ENCODE measurements at regions not wholly inside any gene's neighbourhood (a gene's known extent, or its start where the extent isn't known, plus 50 kb on each side); places are given as distances from the start of the nearest gene placed in this dataset.

- Histone ChIP-seq H3K36me3 (no peaks in the 10 kb centered on the region), H3K27me3 (peaks cover 21% of the 10 kb centered on the region), H3K9me3 (ENCODE audit: low read depth) (no peaks in the 10 kb centered on the region), H3K27ac (no peak overlapping the region), H3K4me3 (no peak overlapping the region), H3K4me1 (ENCODE audit: low read depth) (no peaks in the 10 kb centered on the region)
- no peak for DNase-seq (ENCODE audit: low read depth in 1 of 2, low spot score in 1 of 2)
- TF ChIP-seq, protein P1, sequence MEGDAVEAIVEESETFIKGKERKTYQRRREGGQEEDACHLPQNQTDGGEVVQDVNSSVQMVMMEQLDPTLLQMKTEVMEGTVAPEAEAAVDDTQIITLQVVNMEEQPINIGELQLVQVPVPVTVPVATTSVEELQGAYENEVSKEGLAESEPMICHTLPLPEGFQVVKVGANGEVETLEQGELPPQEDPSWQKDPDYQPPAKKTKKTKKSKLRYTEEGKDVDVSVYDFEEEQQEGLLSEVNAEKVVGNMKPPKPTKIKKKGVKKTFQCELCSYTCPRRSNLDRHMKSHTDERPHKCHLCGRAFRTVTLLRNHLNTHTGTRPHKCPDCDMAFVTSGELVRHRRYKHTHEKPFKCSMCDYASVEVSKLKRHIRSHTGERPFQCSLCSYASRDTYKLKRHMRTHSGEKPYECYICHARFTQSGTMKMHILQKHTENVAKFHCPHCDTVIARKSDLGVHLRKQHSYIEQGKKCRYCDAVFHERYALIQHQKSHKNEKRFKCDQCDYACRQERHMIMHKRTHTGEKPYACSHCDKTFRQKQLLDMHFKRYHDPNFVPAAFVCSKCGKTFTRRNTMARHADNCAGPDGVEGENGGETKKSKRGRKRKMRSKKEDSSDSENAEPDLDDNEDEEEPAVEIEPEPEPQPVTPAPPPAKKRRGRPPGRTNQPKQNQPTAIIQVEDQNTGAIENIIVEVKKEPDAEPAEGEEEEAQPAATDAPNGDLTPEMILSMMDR (IDR thresholded peaks at IDR 0.05; ENCODE audit: low read depth, low read length): no peak
Measured at GRCh38 chr5:167577616-167578015, 713.8 kb upstream of the WWC1 start.

GRCh38 chr5:167578977-167579692, 712.3 kb upstream of the WWC1 start:
- Histone ChIP-seq H3K9me3 (ENCODE audit: low read depth) (no peaks in the 10 kb centered on the region), H3K4me3 (no peak overlapping the region), H3K36me3 (no peaks in the 10 kb centered on the region), H3K4me1 (ENCODE audit: low read depth) (no peaks in the 10 kb centered on the region), H3K27me3 (peaks cover 20% of the 10 kb centered on the region), H3K27ac (no peak overlapping the region)
- TF ChIP-seq, protein P1 (IDR thresholded peaks at IDR 0.05; ENCODE audit: low read depth, low read length): no peak
- DNase-seq (ENCODE audit: low read depth in 1 of 2, low spot score in 1 of 2): peak in 1 of 2 donors; percentile 54

- Histone ChIP-seq H3K36me3 (no peaks in the 10 kb centered on the region), H3K4me1 (ENCODE audit: low read depth) (no peaks in the 10 kb centered on the region), H3K4me3 (no peak overlapping the region), H3K27ac (no peak overlapping the region), H3K9me3 (ENCODE audit: low read depth) (no peaks in the 10 kb centered on the region), H3K27me3 (peaks cover 14% of the 10 kb centered on the region)
- peak in 1 of 2 donors; percentile 22 for DNase-seq (ENCODE audit: low read depth in 1 of 2, low spot score in 1 of 2)
- TF ChIP-seq, protein P1 (IDR thresholded peaks at IDR 0.05; ENCODE audit: low read depth, low read length): no peak
Measured at GRCh38 chr5:167579693-167580055, 711.8 kb upstream of the WWC1 start.

GRCh38 chr5:167580608-167581007, 710.8 kb upstream of the WWC1 start:
- peaks cover 5% of the 10 kb centered on the region for H3K27me3 ChIP-seq
- no peaks in the 10 kb centered on the region for H3K36me3 ChIP-seq
- H3K4me1 ChIP-seq (ENCODE audit: low read depth): no peaks in the 10 kb centered on the region
- no peak overlapping the region for H3K27ac ChIP-seq
- no peak for DNase-seq (ENCODE audit: low read depth in 1 of 2, low spot score in 1 of 2)
- H3K4me3 ChIP-seq: no peak overlapping the region
- TF ChIP-seq, protein P1 (IDR thresholded peaks at IDR 0.05; ENCODE audit: low read depth, low read length): no peak
- no peaks in the 10 kb centered on the region for H3K9me3 ChIP-seq (ENCODE audit: low read depth)

GRCh38 chr5:167582283-167582682, 709.2 kb upstream of the WWC1 start:
- Histone ChIP-seq H3K4me3 (no peak overlapping the region), H3K27ac (no peak overlapping the region), H3K9me3 (ENCODE audit: low read depth) (no peaks in the 10 kb centered on the region), H3K36me3 (no peaks in the 10 kb centered on the region), H3K27me3 (no peaks in the 10 kb centered on the region), H3K4me1 (ENCODE audit: low read depth) (no peaks in the 10 kb centered on the region)
- TF ChIP-seq, protein P1 (IDR thresholded peaks at IDR 0.05; ENCODE audit: low read depth, low read length): peak; percentile 34
- DNase-seq (ENCODE audit: low read depth in 1 of 2, low spot score in 1 of 2): peak in 1 of 2 donors; percentile 52

All from cardiac muscle cell (in vitro differentiated cells and primary cell).